Daoy (cell line): ENCODE measurements at regions not wholly inside any gene's neighbourhood (a gene's known extent, or its start where the extent isn't known, plus 50 kb on each side); places are given as distances from the start of the nearest gene placed in this dataset.

ENCODE experiments used
- DNase-seq: peaks from one replicate; pipeline ENCODE4 v3.0.0-alpha.2; 2015; ENCODE audit warnings: low read depth

DNA sequence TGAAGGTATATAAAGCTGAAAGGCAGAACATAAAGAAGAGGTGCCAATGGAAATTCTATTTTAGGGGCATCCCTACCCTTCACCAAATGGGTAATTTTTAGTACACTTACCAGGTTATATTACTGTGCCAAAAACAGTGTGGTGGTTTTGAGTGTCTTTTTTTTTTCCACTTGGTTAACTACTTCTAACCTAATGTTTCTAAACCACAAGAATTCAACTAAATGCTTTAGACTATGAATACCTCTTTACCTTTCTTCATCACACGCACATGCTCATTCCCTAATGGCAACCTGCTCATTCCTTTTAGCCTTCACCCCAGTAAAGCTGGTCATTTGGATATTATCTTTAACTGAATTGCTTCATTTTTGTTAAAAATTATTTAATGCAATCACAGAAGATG is 215.6 kb downstream of the PIK3R1 start:
- no peak for DNase-seq

DNA sequence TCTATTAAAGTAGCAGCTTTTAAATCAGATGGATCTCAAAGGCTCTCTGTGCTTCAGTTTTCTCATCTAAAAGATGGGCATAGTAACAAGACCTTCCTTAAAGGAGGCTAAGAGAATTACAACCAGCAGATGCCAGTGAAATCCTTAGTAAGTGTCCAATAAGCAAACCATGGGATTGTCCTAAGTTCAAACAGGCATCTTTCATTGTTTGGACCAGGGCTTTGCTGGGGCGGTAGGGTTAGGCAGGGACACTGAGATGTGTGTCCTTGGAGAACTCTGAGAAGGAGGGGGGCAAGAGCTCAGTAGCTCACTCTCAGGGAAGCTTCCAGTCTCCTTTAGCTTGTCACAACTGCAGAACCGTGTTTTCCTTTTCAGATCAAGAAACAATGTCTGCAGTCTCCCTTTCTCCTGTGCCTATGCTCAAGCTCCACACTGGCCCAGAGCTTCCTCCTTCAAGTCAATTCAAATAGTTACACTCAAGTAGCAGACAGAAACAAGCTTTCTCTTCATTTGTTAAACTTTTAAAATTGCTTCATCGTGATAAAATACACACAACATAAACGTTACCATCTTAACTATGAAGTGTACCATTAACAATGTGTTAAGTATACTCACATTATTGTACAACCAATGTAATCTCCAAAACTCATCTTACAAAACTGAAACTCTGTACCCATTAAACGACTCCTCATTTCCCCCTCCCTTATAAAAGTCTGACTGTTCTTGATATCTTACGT is 216.2 kb downstream of the PIK3R1 start:
- DNase-seq: no peak

DNA sequence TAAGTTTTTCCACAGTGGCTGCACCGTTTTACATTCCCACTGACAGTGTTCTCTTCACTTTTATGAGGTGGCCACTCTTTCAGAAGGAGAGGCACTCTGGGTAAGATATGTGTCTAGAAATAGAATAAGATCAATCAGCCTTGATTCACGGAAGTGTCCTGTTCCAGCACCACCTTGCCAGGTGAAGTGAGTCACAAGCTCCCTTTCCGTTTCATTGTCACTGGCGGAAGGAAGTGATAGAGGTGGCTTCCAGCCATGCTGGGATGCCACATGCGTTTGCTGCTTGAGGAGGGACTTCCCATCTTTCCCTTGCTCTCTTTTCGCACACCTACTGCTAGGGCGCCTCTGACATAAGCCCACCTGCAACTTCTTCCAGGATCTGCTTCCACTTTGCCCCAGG is 217.1 kb downstream of the PIK3R1 start:
- DNase-seq: no peak

DNA sequence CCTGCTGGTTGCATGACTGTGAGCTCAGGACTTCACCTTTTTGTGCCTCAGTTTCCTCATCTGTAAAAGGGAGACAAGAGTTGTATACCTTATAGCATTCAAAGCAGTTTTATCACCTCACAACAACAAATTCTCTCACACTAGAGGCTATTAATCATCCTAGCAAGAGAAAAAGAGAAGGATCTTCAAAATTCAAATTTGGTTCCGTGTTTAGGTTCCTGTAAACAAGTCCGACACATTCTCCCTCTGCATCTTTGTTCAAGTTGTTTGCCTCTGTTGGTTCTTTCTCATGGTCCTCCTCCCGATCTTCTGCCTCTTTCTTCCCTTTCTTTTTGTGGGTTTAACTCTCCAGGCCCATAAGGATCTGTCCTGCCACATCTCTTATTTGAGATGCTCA is 218.0 kb downstream of the PIK3R1 start:
- no peak for DNase-seq

DNA sequence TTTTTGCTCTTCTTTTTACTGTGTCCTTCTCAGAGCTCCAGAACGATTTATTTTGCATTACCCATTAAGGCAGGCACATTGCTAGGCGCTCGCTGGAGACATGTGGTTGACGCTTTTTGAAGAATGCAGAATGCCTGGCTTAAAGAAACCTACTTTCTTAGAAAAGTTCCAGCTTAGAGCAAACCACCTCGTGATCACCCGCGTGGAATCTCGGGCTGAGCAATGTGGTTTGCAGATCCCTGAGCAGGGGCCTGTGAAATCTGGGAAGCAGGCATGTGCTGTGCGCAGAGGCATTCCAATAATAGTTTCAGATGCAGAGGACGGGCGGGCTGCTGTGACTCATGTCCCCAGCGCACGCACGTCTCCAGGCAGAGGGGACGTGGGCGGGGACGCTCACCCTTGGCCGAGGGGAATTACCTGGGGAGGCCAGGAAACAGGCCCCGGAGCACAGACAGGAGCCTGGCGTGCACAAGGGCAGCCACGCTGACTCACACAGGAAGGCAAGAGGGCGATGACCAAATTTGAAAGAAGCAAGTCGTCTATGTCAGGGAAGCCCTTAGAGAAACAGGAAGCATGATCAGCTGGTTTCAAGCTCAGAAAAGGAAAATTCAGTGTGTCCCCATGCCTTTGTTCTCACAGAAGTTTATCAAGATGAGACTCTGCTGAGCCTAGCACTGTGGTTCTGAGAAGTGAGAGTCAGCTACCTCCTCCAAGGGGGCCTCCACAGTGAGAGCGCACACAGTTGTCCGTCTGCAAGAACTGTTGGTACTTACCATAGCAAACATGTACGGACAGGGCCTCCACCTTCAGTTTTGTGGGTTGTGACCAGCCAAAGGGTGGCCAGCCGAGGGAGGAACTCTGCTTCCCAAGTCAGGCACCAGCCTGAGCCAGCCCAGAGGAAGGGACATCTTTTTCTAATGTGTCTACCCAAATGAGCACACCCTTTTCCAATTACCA is 218.6 kb downstream of the PIK3R1 start:
- peak; percentile 98 for DNase-seq

DNA sequence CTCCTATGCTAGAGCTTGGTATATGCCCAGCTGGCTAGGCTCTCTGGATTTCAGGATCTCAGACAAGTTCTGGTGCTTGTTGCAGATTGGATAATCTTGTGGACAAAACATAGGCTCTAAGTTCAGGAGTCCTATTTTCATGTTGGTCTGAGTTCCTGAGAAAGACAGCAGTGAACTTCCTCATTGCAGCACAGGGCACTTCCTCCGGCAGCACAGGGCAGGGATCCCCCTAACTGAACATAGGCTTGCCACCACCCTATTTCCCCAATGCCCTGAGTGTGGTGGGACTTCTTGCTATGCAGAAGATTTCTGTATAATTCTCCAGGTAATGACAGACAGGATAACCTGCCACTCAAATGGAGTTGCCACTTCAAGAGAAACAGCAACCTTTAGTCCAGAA is 220.1 kb downstream of the PIK3R1 start:
- DNase-seq: no peak

DNA sequence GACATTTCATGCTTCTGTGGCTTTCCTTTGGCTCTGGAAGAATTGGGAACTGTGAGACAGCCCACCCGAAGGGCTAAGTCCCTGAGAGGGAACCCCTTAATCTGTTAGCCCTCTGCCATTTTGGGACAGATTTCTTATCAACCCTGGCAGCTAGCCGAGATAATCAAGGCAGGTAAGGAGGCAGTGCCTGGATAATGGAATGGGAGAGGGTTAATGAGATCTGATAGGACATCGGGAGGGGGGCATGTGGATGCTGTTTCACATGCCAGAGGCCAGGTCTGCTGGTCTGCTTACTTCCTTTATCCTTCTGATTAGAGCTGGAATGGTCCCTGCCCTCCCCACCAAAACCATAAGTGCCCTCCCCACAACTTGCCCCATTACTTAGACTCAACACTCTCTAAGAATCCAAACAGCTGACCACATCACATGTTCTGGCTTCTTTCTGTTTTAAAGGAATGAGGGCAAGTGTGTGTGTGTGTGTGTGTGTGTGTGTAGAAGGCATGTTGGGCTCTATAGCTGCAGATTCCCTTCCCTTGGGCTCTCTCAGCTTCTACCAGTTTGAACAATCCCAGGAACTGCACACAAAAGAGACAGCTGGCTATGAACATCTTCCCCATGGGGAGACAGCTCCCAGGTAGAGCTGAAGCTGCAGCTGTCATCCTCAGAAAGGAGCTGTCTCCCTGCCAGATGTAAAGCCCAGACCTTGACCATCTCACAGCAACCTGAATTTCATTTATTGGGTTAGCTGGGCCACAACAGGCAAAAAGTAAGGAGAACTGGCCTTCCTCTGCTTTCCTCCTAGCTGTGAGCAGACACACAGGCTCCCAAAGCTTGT is 221.3 kb downstream of the PIK3R1 start:
- no peak for DNase-seq

DNA sequence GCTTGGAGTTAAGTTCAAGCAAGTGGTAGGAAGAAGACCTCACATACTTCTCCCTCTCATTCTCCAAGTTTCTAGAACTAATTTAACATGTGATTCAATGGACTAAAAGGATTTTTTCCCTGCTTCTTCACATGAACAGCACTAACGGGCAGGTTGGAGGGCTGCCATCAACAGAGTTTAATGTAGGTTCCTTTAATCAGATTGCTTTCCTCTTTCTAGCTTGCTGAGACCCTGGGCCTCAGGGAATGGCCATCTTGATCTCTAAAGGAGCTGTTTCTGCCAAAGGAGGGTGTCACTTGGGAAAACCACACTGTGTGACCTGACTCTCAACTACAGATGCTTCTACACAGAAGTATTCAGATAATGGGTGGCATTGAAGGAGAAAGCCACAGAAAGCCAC is 223.3 kb downstream of the PIK3R1 start:
- DNase-seq: no peak

DNA sequence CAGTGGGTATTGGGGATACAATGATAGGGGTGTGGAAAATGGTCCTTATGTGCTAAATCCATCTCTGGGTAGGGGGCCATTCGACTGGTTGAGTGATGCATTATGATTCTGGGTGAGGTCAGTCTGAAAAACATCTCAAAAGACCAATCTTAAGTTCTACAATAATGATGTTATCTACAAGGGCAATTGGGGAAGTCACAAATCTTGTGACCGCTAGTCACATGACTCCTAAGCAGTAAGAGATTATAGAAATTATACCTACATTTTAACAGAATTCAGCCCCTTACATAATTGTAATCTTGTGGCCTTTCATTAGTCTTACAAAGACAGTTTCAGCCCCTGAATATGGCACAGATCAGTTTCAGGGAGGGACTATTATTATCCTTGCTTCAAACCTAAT is 224.7 kb downstream of the PIK3R1 start:
- DNase-seq: no peak

DNA sequence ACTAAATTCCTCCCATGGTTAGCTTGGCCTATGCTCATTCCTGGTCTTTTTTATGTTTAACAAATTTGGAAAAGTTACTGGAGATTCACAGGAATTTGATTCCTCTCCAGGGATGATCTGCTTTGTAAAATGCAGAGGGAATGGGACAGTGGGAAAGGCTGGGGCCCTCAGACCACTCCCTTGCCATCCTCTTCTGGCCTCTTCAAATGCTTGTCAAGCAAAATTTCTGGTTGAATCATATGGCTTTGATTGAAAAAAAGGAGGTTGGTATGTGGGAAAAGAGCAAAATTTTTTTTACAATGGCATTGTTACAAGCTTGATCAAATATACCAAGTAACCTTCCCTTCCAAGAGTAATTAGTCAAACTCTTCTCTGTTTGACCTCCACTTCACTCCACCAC is 225.1 kb downstream of the PIK3R1 start:
- DNase-seq: no peak

DNA sequence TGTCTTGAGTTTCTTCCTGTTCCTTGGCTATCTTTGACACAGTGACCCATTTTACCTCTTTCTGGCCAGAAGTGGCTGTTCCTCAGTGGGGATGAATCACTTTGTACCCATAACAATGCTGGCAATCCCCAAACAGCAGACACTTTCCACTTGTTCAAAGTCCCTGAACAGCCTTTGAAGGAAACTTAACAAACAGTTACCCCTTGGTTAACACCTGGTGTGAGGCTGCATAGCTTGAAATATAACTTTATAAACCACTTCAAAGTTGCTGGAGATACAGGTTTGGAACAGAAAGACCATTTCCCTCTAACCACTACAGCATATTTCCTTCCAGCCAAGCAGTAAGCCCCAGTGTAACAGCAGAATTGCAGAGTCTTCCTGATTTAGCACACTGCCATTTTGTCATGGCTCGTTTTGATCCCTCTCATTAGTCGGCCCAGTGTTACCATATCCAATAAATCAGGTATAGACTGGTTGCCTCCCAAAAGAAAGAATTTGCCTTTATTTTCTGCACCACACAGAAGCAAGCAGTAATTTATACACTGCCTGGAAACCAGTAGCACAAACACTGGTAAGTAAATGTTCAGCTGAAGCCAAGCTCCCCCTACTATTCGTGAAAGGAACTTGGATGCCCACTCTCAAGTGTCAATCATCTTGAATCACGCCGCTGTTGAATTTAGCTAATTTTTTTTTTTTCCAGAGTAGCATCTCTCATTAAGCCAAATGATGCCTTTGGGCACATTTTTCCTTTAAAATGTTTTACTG is 225.9 kb downstream of the PIK3R1 start:
- no peak for DNase-seq

DNA sequence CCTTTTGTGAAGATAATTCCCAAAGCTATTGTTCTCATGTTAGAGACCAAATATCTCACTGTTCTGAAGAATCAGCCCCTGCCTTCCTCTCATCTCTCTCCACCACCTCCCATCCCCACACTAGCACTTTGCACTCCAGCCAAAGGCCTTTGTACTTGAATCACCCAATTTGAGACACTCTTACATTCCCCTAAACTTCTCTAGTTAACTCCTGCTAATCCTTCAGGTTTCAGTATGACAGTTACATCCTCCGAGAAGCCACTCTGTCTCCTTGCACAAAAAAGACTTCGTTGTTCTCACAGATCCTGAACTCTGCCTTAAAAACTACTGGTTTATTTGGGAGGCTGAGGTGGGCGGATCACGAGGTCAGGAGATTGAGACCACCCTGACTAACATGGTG is 227.5 kb downstream of the PIK3R1 start:
- DNase-seq: no peak

DNA sequence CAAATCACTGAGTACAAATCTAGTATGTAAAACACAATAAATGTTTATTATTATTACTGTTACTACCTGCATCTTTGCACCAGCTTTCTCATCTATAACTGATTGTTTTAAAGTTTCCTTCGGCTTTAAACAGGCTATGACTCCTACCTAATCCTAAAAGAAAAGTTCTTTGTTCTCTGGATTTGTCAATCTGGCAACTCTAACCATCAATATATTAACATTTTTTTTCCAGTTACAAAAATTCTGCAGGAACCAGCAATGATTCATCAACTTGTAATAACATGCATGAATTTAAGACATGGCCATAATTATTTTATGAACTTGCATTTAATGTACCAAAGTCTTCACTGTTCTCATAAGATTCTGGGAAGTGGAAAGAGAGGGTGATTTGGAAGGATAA is 228.5 kb downstream of the PIK3R1 start:
- DNase-seq: no peak

DNA sequence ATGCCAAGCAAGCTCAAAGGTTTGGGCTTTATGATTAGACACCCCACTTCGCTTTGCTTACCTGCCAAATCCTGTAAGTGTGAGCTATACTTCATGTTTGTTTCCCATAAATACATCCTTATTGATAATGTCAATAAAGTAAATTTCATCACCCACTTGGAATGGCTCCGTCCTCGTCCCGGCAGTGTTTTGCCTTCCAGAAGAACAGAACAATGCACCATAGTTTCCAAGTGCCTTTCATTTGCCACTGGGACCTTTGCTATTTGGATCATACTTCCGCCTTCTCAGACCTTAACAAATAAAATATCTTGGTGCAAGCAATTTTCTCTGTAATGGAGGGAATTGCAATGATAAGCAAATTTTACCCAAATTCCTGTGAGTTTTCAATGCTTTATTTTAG is 229.3 kb downstream of the PIK3R1 start:
- DNase-seq: no peak

DNA sequence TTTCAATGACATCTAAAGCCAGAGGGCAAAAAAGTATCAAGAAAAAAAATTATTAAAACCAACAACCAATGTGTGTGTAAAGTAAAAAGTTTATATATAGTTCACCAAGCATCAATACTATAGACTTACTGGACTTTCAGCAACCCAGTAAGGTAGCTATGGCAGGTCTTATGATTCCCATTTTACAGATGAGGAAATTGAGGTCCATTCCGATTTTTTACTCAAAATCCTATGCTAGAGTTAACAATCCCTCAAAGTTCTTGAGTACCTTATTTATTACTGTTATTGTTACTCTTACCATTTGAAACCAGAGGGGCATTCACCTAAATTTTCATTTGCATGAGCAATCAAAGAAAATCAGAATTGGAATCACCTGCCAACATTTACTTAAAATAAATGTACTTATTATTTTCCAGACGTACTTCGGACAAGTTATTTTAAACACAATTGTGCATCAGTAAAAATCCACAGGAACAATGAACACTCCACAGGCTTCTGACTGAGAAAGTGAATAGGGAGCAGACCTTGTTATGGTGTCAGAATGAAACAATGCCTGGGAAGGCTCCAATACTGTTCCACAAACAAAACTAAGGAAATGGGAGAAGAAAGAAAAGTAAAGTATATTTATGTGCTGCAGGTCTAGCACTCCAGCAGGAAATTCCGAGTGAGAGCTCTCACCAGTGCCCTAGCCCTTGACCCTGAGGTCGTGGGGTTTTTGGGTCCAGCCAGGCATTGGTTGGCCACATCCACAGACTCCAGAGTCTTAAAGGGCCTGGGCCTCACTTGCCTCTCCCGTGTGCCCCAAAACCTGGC is 229.9 kb downstream of the PIK3R1 start:
- DNase-seq: no peak

DNA sequence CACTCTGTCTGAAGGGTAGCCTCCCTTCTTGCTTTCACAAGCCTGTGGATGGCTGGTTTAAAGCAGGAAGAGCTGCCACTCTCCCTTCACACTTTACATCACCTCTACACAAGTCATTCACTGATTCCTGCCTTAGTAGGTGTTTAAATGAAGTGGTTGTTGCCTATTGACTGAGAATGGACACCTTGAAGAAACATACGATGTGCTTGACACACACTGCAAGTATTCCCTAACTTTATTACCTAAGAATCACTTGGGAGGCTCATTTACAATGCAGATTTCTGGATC is 230.5 kb downstream of the PIK3R1 start:
- DNase-seq: no peak

DNA sequence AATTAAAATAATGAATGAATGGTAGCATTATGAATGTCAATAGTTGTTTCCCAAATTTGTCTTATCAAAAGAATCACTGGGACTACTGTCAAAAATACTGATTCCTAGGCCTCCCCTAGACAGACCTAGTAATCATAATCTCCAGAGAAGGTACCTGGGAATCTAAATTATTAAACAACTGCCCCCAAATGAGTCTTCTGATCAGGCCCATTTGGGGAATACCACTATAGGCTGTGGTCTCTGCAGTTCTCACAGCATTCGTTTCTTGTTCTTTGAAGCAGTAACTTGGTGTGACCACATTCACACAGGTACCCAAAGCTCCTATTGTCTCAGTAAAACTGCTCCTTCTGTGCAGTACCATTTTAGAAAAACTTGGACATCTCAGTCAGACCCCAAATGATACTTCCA is 230.9 kb downstream of the PIK3R1 start:
- DNase-seq: no peak

DNA sequence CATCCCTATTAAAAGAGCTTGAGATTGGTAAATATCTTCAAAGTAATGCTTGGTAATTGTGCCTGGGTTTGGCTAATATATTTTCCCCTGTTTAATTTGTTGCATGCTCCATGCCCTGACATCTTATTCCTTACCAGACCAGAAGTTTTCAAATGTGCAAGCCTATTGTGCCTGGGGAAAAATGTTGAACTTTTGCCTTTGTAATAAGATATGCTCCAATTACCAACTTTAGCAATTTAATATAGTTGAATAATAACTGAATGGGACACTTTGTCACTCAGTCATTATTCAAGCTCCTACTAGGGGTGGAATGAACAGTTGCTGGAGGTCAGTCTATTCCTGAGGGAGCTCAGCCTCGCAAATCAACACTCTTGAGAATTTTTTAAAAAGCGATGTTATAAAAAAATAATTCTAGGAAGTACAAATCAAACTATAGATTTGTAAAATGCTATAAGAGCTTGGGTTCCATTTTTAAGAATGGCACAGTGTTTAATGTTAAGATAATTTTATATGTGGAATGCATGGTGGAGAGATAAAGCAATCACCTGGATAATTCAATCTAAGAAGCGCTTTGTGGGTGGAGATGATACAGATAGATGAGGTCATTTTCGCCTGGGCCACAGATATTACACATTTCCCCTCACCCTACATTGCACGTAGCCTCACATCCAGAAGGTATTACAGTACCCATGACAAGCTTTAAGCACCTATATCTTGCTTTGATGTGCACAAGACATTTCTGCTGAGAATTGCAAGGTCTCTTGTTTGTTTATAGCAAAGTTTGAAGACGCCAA is 231.8 kb downstream of the PIK3R1 start:
- DNase-seq: no peak

DNA sequence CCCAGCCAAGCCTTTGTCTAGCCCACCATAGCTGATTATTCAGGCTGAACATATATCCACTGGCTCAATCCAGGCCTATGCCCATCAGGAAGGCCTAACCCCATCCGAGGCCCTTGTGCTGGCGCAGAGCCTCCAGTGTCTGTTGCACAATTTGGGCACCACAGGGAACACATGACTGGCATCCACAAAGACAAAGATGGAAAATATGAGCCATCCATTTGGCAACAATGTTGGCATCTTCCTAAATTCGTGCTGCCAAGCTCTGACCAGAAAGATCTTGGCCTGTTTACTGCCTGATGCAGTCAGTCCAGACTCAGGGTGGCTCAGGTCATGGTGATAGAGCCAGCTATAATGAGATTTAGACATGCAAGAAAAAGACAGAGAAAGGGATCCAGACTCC is 233.8 kb downstream of the PIK3R1 start:
- DNase-seq: no peak

DNA sequence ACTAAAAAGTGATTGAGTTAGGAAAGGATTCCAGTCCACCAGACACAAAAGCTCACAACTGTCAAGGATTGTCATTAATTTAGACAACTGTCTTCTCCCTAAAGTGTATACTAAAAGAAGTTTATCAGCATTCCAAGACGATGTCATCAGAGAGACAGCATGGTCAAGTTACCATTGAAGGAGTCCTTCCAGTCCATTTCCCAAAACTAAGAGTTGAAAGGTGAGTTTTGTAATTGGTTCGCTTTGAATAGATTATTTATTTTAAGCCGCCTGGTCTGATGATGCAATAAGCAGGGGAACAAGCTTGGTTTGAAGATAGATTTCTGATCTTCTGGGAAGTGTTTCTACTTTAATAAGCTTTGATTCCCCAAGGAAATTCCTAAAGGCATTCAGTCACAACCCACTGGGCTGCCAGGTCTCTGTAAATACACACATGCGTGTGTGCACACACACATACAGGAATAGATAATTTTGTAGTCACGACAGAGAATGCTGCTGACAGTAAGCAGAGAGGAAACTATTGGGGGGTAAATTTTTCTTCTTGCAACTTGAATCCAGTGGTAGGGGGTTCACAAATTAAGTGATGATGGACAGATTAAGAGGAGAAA is 234.8 kb downstream of the PIK3R1 start:
- DNase-seq: no peak
